GM23338 (cell line): ENCODE measurements at regions not wholly inside any gene's neighbourhood (a gene's known extent, or its start where the extent isn't known, plus 50 kb on each side); places are given as distances from the start of the nearest gene placed in this dataset.

ENCODE experiments used
- ATAC-seq: fragments of 200-7000 bp; cut with Tn5 transposase; 3 replicates; pipeline ENCODE4 v1.9.1; 2020
- DNase-seq: peaks from one replicate; pipeline ENCODE4 v3.0.0-alpha.2; 2015; ENCODE audit warnings: low spot score
- H2AFZ ChIP-seq: fragments of 200-600 bp; sonication (generic); 2 replicates; pipeline ENCODE4 v1.8.0; 2016; ENCODE audit warnings: antibody characterized with exemption, mild to moderate bottlenecking, moderate library complexity
- H3F3A ChIP-seq: fragments of 200-600 bp; sonication (generic); replicated peaks from 2 replicates; pipeline ENCODE4 v1.8.0; 2017; ENCODE audit warnings: antibody characterized with exemption, mixed run types, low read depth
- H3K27ac ChIP-seq: fragments of 200-600 bp; sonication (generic); 2 replicates; pipeline ENCODE4 v1.6.1; 2016; ENCODE audit warnings: low read depth
- H3K27me3 ChIP-seq: fragments of 200-600 bp; sonication (generic); 2 replicates; pipeline ENCODE4 v1.8.0; 2016; ENCODE audit warnings: mild to moderate bottlenecking, mixed run types, moderate library complexity; ENCODE audit not compliant: insufficient read depth
- H3K36me3 ChIP-seq: fragments of 200-600 bp; sonication (generic); 2 replicates; pipeline ENCODE4 v1.8.0; 2016; ENCODE audit warnings: mild to moderate bottlenecking; ENCODE audit not compliant: insufficient read depth
- H3K4me1 ChIP-seq: fragments of 200-600 bp; sonication (generic); 2 replicates; pipeline ENCODE4 v1.8.0; 2016; ENCODE audit warnings: mild to moderate bottlenecking, moderate library complexity; ENCODE audit not compliant: insufficient read depth
- H3K4me2 ChIP-seq: fragments of 200-600 bp; sonication (generic); 2 replicates; pipeline ENCODE4 v1.7.1; 2017; ENCODE audit warnings: mixed run types
- H3K4me3 ChIP-seq: fragments of 200-600 bp; sonication (generic); 2 replicates; pipeline ENCODE4 v1.6.1; 2016; ENCODE audit warnings: mixed run types
- H3K79me2 ChIP-seq: fragments of 200-600 bp; sonication (generic); replicated peaks from 2 replicates; pipeline ENCODE4 v1.8.0; 2017; ENCODE audit warnings: mild to moderate bottlenecking; ENCODE audit not compliant: insufficient read depth
- H3K9me2 ChIP-seq: fragments of 200-600 bp; sonication (generic); 2 replicates; pipeline ENCODE4 v1.8.0; 2017; ENCODE audit not compliant: insufficient read depth
- H4K20me1 ChIP-seq: fragments of 200-600 bp; sonication (generic); replicated peaks from 2 replicates; pipeline ENCODE4 v1.8.0; 2017; ENCODE audit warnings: mild to moderate bottlenecking; ENCODE audit not compliant: insufficient read depth
- H3K27ac Mint-ChIP-seq: 2 replicates; pipeline ENCODE4 v1.8.0; 2020; ENCODE audit warnings: inconsistent platforms, mild to moderate bottlenecking, moderate library complexity, mixed read lengths
- H3K27me3 Mint-ChIP-seq: 3 replicates; pipeline ENCODE4 v1.8.0; 2022; ENCODE audit warnings: low read depth, mild to moderate bottlenecking, moderate library complexity, mixed read lengths, inconsistent platforms; ENCODE audit not compliant: insufficient read depth, poor library complexity
- H3K36me3 Mint-ChIP-seq: 3 replicates; pipeline ENCODE4 v1.8.0; 2021; ENCODE audit warnings: low read depth, mild to moderate bottlenecking, inconsistent platforms, moderate library complexity, mixed read lengths
- H3K4me1 Mint-ChIP-seq: 3 replicates; pipeline ENCODE4 v1.8.0; 2020; ENCODE audit warnings: mild to moderate bottlenecking, inconsistent platforms, mixed read lengths
- H3K4me3 Mint-ChIP-seq: 3 replicates; pipeline ENCODE4 v1.8.0; 2021; ENCODE audit warnings: moderate library complexity, mild to moderate bottlenecking, inconsistent platforms, mixed read lengths
- H3K9me3 Mint-ChIP-seq: 3 replicates; pipeline ENCODE4 v1.8.0; 2020; ENCODE audit warnings: moderate library complexity, mild to moderate bottlenecking, inconsistent platforms, mixed read lengths
- REST ChIP-seq: IDR thresholded peaks from one replicate; pipeline ENCODE4 v1.6.1; 2018; ENCODE audit warnings: antibody characterized with exemption; ENCODE audit not compliant: unreplicated experiment
- ZNF114 ChIP-seq: fragments of 250-450 bp; sonication (Bioruptor Pico); IDR thresholded peaks from 2 replicates; pipeline ENCODE4 v1.5.0; 2020; ENCODE audit warnings: mild to moderate bottlenecking, moderate library complexity
- TF ChIP-seq, protein P1 (sequence below): fragments of 250-450 bp; sonication (Bioruptor Pico); IDR thresholded peaks from 2 replicates; pipeline ENCODE4 v1.5.0; 2020; ENCODE audit warnings: mild to moderate bottlenecking, moderate library complexity

DNA sequence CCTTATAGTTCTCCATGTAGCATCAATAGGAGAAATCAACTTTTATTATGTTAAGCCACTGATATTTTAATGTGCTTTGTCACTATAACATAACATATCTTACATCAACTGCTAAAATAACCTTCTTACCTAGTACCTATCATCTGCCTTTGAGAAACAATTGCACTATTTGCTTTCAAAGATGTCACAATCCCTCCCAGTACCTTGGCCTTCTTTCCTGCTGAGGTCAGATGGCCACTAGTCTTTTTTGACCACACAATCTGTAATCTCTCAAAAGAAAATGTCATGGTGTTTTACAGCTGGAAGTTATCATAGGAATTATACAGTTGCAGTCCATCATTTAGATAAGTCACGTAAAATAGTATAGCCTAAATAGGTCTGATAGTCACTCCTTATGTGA, 247.5 kb upstream of the SLITRK3 start (continued):
- TF ChIP-seq ZNF114 (CRISPR knock-in tag): no peak

DNA sequence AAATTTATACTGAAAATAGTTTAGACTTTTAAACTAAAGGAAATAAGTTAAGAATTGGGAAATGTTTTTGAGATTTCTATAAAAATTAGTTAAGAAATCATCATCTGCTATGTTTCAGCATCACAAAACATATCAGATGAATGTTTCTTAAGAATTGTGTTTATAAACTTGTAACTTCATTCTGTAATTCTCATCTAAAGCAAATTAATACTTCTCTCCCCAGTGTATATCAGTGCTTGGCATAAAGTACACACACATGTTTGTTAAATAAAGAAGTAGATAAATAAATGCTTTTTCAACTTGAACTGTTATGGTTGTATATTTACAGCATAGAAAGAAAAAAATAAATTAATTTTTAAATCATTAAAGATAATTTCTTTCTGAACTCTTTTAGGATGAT, 245.9 kb upstream of the SLITRK3 start:
- no peaks in the 10 kb centered on the region for H3F3A ChIP-seq

More for the DNA sequence above, 245.9 kb upstream of the SLITRK3 start:
- Histone ChIP-seq H3K27me3 (no peaks in the 10 kb centered on the region), H3K36me3 (no peaks in the 10 kb centered on the region), H3K9me2 (no peaks in the 10 kb centered on the region), H3K4me3 (no peak overlapping the region), H3K4me2 (no peak overlapping the region), H3K79me2 (no peaks in the 10 kb centered on the region), H3K27ac (no peak overlapping the region), H3K4me1 (peaks cover 7% of the 10 kb centered on the region; the same call in 1 of the 2 replicates), H4K20me1 (no peaks in the 10 kb centered on the region), H2AFZ (no peak overlapping the region)
- Mint-ChIP-seq H3K27ac (no peak overlapping the region), H3K27me3 (peaks cover 4% of the 10 kb centered on the region), H3K9me3 (peaks cover 3% of the 10 kb centered on the region; the same call in 2 of the 3 replicates), H3K4me3 (no peak overlapping the region), H3K36me3 (no peaks in the 10 kb centered on the region), H3K4me1 (peaks cover 4% of the 10 kb centered on the region; the same call in 1 of the 3 replicates)
- DNase-seq (no peak), ATAC-seq (no peak)
- no peak for TF ChIP-seq REST
- TF ChIP-seq, protein P1, sequence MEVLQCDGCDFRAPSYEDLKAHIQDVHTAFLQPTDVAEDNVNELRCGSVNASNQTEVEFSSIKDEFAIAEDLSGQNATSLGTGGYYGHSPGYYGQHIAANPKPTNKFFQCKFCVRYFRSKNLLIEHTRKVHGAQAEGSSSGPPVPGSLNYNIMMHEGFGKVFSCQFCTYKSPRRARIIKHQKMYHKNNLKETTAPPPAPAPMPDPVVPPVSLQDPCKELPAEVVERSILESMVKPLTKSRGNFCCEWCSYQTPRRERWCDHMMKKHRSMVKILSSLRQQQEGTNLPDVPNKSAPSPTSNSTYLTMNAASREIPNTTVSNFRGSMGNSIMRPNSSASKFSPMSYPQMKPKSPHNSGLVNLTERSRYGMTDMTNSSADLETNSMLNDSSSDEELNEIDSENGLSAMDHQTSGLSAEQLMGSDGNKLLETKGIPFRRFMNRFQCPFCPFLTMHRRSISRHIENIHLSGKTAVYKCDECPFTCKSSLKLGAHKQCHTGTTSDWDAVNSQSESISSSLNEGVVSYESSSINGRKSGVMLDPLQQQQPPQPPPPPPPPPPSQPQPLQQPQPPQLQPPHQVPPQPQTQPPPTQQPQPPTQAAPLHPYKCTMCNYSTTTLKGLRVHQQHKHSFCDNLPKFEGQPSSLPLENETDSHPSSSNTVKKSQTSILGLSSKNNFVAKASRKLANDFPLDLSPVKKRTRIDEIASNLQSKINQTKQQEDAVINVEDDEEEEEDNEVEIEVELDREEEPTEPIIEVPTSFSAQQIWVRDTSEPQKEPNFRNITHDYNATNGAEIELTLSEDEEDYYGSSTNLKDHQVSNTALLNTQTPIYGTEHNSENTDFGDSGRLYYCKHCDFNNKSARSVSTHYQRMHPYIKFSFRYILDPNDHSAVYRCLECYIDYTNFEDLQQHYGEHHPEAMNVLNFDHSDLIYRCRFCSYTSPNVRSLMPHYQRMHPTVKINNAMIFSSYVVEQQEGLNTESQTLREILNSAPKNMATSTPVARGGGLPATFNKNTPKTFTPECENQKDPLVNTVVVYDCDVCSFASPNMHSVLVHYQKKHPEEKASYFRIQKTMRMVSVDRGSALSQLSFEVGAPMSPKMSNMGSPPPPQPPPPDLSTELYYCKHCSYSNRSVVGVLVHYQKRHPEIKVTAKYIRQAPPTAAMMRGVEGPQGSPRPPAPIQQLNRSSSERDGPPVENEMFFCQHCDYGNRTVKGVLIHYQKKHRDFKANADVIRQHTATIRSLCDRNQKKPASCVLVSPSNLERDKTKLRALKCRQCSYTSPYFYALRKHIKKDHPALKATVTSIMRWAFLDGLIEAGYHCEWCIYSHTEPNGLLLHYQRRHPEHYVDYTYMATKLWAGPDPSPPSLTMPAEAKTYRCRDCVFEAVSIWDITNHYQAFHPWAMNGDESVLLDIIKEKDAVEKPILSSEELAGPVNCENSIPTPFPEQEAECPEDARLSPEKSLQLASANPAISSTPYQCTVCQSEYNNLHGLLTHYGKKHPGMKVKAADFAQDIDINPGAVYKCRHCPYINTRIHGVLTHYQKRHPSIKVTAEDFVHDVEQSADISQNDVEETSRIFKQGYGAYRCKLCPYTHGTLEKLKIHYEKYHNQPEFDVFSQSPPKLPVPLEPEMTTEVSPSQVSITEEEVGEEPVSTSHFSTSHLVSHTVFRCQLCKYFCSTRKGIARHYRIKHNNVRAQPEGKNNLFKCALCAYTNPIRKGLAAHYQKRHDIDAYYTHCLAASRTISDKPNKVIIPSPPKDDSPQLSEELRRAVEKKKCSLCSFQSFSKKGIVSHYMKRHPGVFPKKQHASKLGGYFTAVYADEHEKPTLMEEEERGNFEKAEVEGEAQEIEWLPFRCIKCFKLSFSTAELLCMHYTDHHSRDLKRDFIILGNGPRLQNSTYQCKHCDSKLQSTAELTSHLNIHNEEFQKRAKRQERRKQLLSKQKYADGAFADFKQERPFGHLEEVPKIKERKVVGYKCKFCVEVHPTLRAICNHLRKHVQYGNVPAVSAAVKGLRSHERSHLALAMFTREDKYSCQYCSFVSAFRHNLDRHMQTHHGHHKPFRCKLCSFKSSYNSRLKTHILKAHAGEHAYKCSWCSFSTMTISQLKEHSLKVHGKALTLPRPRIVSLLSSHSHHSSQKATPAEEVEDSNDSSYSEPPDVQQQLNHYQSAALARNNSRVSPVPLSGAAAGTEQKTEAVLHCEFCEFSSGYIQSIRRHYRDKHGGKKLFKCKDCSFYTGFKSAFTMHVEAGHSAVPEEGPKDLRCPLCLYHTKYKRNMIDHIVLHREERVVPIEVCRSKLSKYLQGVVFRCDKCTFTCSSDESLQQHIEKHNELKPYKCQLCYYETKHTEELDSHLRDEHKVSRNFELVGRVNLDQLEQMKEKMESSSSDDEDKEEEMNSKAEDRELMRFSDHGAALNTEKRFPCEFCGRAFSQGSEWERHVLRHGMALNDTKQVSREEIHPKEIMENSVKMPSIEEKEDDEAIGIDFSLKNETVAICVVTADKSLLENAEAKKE (CRISPR knock-in tag): no peak
- no peak for TF ChIP-seq ZNF114 (CRISPR knock-in tag)
